ENCODE measurements at regions not wholly inside any gene's neighbourhood (a gene's known extent, or its start where the extent isn't known, plus 50 kb on each side); places are given as distances from the start of the nearest gene placed in this dataset.
"Not testable (repeated sequence)": the region's sequence is repeated elsewhere in the genome, so short reads cannot be mapped to it uniquely, and the experiment has no call there.

GRCh38 chr4:3896871-3897578 is 130.8 kb downstream of the ADRA2C start:
- TF ChIP-seq, protein P1, sequence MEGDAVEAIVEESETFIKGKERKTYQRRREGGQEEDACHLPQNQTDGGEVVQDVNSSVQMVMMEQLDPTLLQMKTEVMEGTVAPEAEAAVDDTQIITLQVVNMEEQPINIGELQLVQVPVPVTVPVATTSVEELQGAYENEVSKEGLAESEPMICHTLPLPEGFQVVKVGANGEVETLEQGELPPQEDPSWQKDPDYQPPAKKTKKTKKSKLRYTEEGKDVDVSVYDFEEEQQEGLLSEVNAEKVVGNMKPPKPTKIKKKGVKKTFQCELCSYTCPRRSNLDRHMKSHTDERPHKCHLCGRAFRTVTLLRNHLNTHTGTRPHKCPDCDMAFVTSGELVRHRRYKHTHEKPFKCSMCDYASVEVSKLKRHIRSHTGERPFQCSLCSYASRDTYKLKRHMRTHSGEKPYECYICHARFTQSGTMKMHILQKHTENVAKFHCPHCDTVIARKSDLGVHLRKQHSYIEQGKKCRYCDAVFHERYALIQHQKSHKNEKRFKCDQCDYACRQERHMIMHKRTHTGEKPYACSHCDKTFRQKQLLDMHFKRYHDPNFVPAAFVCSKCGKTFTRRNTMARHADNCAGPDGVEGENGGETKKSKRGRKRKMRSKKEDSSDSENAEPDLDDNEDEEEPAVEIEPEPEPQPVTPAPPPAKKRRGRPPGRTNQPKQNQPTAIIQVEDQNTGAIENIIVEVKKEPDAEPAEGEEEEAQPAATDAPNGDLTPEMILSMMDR (IDR thresholded peaks at IDR 0.05 in 4 of 5, conservative IDR thresholded peaks at IDR 0.05 in 1 of 5), result not testable (repeated sequence)
- not testable (repeated sequence) for TF ChIP-seq POLR2A (IDR thresholded peaks at IDR 0.05)

Measured in gastrocnemius medialis (tissue), 4 donors.